Ramos (cell line): ENCODE measurements at regions not wholly inside any gene's neighbourhood (a gene's known extent, or its start where the extent isn't known, plus 50 kb on each side); places are given as distances from the start of the nearest gene placed in this dataset.

Experiments used
- in situ Hi-C: fragments of 300-500 bp; cut with MboI; formaldehyde crosslinking; loops from one replicate; pipeline ENCODE4 v1.14.3; 2022; ENCODE audit warnings: low sequenced_read_pairs; ENCODE audit not compliant: unreplicated experiment

DNA sequence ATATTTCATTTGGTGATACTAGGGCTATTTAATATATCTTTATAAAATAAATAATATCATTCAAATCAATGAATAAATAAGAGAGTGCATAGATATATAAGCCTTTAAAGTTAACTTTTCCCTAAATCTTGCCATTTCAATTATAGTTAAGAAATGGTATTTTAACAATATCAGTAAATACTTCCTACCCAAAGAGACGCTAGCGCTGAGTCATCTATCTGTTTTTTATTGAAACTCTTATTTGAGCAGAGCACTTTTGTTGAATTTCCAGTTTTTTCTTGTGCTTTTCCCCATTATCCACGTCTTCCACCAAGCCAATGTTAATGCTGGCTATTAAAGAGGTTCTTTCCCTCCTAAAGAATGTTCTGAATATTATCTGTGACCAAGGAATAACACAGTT lies 639.3 kb downstream of the DSC3 start:
- in situ Hi-C loops = no loop called here

DNA sequence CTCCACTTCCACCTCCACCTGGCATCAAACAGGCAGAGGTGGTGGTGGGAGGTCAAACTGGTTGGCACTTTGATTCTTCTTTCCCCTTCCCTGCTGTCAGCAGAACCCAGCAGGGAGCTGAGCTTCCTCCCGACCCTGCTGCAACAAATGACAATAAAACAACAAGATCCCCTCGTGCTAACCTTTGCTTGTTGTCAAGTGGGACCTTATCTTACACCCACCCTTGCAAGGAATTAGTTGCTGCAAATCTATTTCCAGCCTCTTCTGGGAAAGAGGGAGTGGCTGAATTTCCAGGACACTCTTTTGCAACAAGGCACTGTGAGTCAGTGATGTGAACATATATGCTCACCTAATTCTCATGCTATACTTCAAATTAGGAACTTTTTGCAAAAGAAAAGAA lies 655.1 kb downstream of the DSC3 start:
- in situ Hi-C loops = no loop called here

DNA sequence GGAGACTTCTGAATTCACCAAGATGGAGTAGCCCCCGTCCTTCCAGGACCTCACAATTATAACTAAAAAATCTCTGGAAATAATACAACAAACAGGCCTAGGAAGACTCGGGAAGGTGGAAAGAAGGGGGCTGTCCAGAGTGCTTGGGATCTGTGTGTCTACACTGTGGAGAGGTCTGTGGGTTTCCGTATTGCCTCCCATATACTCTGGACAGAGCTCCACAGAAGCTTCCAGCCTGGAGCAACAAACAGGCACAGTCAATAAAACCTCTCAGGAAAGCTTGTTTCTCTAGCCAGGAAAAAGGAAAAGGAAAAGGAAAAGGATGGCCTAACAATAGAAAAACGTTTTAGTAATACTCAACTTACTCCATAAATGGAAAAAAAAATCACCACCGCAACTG lies 655.9 kb downstream of the DSC3 start:
- in situ Hi-C loops = no loop called here

DNA sequence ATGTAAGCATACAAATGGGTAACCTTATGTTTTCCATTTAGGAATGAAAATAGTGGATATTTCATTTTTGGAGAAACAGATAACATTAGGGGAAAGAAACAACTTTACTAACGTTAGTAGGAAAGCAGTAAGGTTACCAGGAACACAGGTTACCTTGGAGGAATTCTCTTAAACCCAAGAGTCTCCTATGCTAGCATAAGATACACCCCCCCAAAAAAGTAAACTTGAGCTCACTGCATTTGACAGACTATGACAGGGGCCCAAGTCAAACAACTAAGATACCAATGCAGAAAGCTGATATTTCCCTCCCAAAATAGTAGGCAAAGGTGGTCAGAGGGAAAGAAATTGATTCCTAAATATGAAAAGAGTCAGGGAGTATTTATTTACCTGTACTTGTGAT lies 656.9 kb downstream of the DSC3 start:
- in situ Hi-C loops = no loop called here

DNA sequence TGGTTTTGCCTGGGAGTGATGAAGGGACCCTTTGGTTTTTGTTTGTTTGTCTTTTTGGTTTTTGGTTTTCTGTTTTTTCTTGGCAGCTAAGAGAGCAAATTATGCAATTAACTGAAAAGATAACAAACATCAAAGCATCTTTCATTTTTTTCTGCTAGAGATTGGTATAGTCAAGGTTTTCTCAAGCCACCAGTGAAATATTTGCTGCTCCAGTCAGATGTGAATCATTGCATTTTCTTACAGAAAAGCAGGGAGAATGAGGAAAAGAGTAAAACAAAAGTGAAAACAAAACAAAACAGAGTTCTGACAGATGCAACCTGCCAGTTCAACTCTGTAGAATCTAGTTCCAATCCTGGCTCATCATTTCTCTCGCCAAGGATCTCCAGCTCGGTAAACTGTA lies 660.7 kb downstream of the DSC3 start:
- in situ Hi-C loops = no loop called here

DNA sequence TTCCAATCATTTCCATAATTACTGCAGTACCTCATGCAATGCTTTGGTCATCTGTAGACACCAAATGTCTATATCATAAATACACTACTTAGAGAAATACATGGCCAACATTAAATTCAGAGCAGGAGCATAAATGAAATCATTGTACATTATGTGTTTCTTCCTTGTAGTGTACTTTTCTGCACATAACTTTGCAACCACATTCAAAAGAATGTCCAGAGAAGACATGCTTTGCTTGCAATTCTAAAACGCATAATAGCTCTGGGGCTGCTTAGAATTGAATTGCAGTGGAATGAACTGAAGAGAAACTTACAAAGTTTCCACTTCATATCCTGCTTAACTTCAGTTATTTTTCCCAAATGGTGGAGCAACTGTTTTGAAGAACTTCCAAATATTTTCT lies 664.4 kb downstream of the DSC3 start:
- in situ Hi-C loops = no loop called here

DNA sequence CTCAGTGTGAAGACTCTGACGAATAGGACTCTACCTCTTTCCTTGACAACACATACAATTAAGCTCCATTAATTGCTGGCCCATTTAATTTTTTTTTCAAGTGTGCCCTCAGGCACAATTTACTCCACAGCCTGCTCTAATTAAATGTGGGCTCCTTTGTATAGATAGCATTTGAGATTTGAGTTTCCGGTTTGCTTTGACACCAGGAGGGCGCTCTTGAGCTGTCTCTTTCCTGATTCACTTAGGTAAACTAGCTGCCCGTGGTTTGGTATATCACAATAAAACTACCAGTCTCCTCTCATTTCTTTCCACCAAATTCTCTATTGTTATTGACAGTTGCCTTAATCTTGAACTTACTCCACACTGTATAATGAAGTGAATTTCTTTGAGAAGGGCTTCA lies 666.0 kb downstream of the DSC3 start:
- in situ Hi-C loops = no loop called here

DNA sequence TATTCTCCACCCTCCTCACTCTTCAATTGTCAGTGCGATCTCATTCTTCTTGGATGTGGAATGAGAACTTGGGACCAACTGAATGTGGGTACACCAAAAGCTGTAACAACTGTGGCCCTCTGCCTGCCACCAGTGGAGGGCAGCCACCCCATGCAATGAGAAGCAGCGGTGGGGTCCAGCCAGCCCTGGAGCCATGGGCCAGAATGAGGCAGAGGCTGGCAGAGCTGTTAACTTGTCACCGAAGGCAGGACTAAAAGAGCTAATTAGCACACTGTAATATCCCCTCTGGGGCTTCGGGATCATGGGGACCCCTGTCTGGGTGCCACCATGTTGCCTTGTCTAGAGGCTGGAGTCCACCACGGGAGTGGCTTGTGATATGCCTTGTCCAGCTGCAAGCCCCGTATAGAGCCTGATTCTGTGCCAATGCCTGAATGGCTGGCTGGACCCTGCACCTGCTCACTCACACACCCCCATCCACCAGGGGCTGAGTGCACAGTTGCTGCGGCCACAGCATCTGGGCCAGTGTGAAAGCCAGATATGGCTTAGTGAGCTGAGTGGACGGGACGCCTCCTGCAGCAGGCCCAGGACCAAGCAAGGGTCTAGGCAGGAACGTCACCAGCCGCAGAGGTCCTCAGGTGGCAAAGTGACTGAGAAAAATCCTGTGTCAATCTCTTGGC lies 680.5 kb downstream of the DSC3 start:
- in situ Hi-C loops = no loop called here

DNA sequence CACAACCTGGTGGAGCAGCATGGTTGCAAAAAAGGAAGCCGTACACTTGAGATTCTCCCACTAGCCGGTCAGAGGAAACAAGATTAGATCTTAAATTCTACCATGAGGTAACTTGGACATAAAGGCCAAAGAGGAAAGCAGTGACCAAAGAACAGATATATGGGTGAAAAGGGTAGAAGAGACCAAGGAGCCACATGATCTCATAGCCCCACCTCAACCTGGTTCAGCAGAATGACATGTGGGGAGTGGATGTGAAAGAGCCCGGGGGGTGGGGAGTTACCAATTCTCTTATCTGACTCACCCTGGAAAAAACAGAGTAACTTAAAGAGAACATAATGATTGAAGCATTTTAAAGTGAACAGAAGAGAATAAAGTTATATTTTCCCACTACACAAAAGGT lies 683.0 kb downstream of the DSC3 start:
- in situ Hi-C loops = no loop called here

DNA sequence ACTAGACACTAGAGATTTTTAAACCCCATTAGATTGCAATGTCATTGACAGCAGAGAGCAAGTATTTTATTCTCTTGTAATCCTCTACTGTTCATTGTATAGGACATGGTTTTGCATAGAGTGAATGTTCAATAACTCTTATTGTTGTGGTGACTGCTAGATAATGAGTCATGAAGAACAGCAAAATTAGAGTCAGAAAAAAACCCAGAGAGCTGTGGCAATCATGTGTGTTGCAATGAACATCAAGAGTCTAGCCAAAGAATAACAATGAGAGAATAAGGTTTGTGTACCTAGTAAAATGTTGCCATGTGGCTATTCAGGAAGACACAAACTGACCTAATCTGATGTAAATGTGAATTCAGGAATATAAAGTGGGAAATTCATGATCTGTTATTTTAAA lies 684.0 kb downstream of the DSC3 start:
- in situ Hi-C loops = no loop called here

DNA sequence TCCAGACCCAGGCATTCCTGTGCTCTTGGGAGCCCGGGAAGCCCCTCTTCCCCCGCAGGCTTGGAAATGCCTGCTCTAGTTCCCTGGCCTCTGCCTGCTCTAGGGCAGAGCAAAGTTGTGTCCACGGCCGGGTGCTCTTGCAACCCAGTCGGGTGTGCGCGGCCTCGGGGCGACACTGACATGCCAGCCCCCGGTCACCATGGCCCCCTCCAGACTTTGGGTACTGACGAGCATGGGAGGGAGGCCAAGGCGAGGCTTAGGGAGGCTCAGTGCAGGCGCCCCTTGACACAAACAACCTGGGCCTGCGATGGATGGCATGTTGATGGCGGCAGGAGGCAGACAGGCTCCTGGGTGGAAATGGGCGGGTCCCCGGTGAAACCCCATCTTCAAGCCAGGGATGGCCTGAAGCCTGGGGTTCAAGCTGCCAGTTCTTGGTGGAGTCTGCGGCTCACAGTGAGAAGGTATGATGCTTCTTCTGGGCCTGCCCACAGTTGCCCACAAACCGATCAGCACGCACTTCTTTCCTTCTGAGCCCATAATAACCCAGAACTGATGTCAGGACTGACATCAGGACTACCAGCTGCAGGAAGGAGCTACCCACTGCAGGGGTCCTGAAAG lies 689.9 kb downstream of the DSC3 start:
- in situ Hi-C loops = no loop called here

DNA sequence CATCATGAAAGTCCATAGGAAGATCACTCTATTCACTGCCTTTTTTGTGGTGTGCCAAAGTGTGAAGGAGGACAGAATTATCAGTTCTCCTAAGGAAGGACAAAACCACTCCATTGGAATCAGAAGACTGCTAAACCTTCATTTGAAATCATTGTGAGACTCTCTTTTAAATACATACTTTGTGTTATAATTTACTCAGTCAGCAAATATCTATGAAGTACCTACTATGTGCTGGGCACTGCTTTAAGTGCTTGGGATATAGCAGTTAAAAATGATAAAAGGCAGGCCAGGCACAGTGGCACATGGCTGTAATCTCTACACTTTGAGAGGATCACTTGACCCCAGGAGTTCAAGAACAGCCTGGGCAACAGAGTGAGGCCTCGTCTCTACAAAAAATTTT lies 692.3 kb downstream of the DSC3 start:
- in situ Hi-C loops = no loop called here

DNA sequence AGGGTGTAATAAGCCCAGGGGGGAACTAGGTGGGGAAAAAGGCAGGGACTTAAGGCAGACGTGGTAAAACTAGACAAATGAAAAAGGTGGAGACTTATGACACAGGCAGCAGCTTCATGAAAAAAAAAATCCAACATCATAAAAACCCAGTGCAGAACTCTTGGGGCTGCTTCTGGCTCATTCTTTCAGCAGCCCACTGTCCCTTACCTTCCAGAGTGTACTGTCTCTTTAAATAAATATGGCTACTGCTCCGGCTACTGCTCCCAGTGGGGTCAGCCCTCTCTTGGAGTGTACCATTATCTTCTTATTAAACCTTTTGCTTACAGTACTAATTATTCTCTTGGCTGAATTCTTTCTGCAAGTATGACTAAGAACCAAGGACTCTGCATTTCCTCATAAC lies 699.5 kb downstream of the DSC3 start:
- in situ Hi-C loops = no loop called here

DNA sequence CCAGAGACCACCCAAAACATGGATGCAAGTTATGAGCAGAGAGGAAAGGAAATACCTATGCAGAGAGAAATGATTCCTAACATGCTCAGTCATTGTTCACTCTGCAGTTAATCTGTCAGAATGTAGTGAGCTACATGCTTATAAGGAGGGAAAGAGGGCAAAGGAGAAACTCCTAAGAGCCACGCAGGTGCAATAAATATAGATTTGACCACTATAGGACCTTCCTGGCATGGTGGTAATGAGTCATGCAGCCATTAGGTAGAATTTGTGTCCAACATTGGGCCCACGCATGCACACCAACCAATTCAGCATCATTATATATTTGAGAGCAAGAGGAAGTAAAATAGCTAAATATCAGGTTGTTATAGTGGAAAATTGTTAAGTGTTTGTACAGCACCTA lies 699.9 kb downstream of the DSC3 start:
- in situ Hi-C loops = no loop called here

DNA sequence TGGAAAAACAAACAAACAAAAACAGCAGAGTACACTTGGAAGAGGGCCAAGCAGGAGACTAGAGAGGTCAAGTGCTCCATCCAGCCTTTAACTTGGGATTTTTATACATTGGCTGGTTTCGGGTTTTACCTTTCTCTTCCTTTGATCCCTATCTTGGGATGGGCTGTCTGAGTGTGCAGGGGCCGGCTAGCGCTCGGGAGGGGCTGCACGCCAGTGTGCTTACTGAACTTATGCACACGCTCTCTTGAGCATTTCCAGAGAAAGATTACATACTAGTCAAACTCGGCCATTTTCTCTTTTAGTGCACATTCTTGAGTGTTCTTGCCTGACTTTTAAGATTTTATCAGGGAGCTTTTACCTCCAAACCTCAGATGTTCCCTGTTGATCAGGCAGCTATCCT lies 707.8 kb downstream of the DSC3 start:
- in situ Hi-C loops = no loop called here

DNA sequence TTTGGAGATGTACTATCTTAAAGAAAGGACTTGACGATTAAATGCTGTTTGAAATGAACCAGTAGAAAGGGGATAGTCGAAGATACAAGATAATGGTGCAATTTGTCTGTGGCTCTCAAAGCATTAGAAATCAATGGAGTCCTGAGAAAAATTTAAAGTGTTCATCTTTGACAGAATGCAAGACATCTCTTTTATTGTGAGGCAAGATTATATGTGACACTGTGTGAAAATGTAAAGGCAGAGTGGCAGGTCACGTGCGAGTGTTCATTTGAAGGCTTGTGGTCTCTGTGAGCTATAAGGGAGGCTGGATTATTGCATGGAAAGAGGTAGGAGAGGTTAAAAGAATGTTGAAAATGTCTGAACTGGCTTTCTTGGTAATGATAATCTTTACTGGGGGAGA lies 709.2 kb downstream of the DSC3 start:
- in situ Hi-C loops = no loop called here

DNA sequence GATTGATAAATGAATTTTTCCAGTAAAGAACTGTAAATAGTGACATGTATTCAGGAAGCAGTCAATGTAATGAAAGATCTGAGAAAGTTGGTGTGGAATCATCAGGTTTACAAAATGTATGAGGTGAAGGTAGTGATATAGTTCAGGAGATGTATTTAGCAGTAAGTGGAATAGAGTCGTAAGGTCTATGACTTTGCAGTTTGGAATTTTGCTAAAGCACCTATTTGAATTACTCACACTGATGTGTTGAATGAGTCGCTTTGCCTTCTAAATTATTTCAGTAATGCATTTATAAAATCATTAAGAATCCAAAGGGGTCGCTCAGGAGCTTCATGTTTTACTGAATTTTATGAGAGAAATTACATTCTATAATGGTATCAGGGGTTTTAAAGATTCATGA lies 713.7 kb downstream of the DSC3 start:
- in situ Hi-C loops = no loop called here

DNA sequence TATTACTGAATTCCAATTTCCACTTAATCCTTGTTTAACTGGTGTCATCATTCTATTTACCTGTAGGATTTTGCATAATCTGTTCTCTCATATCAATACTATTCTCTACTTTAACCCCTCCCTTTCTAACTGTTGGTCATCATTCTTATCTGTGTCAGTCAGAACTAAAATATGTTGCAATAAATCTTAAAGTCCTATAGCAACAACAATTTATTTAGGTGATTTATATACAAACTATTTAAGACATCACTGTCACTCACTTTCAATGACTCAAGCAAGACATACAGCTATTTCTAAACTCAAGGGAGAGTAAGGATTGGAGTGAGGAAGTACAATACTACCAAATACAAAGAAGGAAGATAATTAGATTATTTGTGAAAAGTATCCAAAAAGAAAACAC lies 740.4 kb downstream of the DSC3 start:
- in situ Hi-C loops = no loop called here

DNA sequence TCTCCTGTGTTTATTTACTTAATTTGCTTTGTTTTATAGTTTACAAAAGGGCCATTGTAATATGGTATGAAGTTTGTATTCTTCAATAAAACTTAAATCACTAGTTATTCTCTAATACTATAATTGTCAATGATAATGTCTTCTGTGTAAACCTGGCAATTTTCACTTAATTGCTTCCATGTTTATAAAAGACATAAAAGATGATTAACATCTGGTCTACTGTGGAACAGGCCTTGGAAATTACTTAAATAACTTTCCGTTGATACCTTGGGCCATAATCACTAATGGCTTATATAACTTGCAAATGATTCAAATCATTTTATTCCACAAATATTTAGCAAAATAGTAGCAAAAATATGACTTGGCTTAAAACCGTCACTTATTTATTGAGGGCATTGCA lies 743.8 kb downstream of the DSC3 start:
- in situ Hi-C loops = loop anchor here (25.0 kb wide), 1 partner anchor 411 kb away; no protein-coding TSS in a partner anchor

DNA sequence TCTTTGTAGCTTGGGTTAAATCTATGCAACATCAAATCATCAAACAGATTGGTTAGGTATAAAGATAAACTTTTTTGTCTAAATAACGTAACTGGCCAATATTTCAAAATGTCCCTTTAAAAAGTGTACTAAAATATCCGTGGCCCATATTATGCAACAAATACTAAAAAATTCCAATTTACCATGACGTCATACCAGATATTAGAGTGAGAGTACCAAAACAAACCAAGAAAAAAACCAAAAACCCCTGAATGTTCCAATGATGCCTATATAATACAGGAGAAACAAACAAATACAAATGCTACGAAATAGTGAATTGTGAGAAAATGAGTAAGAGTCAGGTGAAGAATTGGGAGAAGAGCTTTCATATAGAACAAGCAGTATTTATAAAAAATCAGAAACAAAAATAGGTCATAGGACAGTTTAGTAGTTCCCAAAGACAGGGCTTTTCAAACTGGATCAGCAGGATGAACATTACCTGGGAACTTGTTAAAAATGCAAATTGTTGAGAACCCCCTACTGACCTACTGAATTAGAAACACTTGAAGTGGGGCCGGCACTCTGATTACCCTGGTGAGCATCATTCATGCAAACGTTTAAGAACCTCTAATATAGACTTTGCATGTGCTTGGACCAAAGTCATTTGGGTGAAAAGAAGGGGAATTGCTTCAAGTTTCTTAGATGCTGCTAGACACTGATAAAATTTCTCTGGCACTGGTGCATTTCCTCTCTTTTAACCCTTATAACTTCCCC lies 753.7 kb downstream of the DSC3 start:
- in situ Hi-C loops = loop anchor here (25.0 kb wide), 1 partner anchor 402 kb away; no protein-coding TSS in a partner anchor

DNA sequence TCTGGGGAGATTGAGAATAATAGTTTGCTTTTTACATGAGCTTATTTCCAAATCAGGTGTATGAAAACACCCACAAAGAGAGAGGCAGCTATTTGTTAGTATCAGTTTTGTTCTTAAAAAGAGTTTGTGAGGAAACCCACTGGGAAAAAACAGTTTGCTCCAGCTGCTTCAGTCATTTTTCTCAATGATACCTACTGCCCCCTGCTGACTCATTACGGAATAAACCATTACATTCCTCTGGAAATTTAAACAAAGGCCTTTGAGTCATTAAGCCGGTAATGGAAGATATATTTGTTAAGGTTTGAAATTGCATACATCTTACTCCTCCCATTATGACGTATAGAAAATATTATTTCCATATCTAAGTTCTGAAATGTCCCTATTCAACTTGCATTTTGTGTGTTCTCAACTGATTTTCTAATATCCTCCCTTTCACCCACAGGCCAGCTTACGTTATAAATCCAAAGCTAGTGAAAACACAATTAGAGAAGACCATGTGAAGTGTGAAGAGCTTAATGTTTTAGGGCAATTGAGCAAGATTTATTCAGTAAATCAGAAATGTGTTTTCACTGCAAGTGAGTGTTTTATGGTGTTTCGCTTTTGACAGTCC lies 761.6 kb downstream of the DSC3 start:
- in situ Hi-C loops = loop anchor here (25.0 kb wide), 1 partner anchor 394 kb away; no protein-coding TSS in a partner anchor
